Cardiac fibroblast (primary cell): ENCODE measurements at regions not wholly inside any gene's neighbourhood (a gene's known extent, or its start where the extent isn't known, plus 50 kb on each side); places are given as distances from the start of the nearest gene placed in this dataset.

Experiments
- DNase-seq, 2 donors: peaks; one replicate each; pipeline versions ENCODE4 v3.0.0 to v3.0.0-alpha.2; 2010; ENCODE audit warnings: low read depth in 2 of 2
- H3K4me3 ChIP-seq, 2 donors: replicated peaks in 1 of 2; 1 replicate in 1 of 2; 2 replicates in 1 of 2; pipeline ENCODE4 v1.5.1; 2011; ENCODE audit warnings: low read depth in 2 of 2, low read length in 2 of 2, mild to moderate bottlenecking in 2 of 2, moderate library complexity in 1 of 2
- CTCF ChIP-seq: IDR thresholded peaks from one replicate; pipeline ENCODE4 v1.5.1; 2011; ENCODE audit warnings: low read depth, mild to moderate bottlenecking, low read length, inconsistent platforms

GRCh38 chr14:104384776-104385071 is 194.8 kb upstream of the C14orf180 start:
- no peak for DNase-seq
- TF ChIP-seq CTCF = no peak

GRCh38 chr14:104385111-104385510 is 194.5 kb upstream of the C14orf180 start:
- no peak overlapping the region for H3K4me3 ChIP-seq
- no peak for TF ChIP-seq CTCF
- DNase-seq = no peak

More at GRCh38 chr14:104384776-104385071, 194.8 kb upstream of the C14orf180 start:
- H3K4me3 ChIP-seq = no peak overlapping the region

GRCh38 chr14:104385531-104386101 is 193.9 kb upstream of the C14orf180 start:
- DNase-seq = no peak
- H3K4me3 ChIP-seq = no peak overlapping the region
- TF ChIP-seq CTCF = no peak

- no peak for DNase-seq
- TF ChIP-seq CTCF = no peak
- no peak overlapping the region for H3K4me3 ChIP-seq
These were observed 193.3 kb upstream of the C14orf180 start for GRCh38 chr14:104386151-104386841.

- H3K4me3 ChIP-seq = no peak overlapping the region
- no peak for DNase-seq
- no peak for TF ChIP-seq CTCF
These were observed 192.2 kb upstream of the C14orf180 start for GRCh38 chr14:104387022-104388010.

- DNase-seq = no peak
- no peak for TF ChIP-seq CTCF
- no peak overlapping the region for H3K4me3 ChIP-seq
These were observed 191.5 kb upstream of the C14orf180 start for GRCh38 chr14:104388011-104388521.
